Adrenal gland (tissue), 9 donors: ENCODE measurements at regions not wholly inside any gene's neighbourhood (a gene's known extent, or its start where the extent isn't known, plus 50 kb on each side); places are given as distances from the start of the nearest gene placed in this dataset.
"Not testable (repeated sequence)": the region's sequence is repeated elsewhere in the genome, so short reads cannot be mapped to it uniquely, and the experiment has no call there.

ENCODE experiments used
- DNase-seq, 7 donors: peaks; one replicate each; pipeline ENCODE4 v3.0.0-alpha.2; 2019 to 2020
- H3K27ac ChIP-seq, 5 donors: fragments of 200-600 bp; sonication (generic) in 4 of 5; 1 replicate in 3 of 5; 2 replicates in 2 of 5; pipeline versions ENCODE4 v1.5.1 to v1.8.0; 2016 to 2020; ENCODE audit warnings: mild to moderate bottlenecking in 1 of 5
- H3K27me3 ChIP-seq: fragments of 200-600 bp; 2 replicates; pipeline ENCODE4 v1.8.0; 2021
- H3K36me3 ChIP-seq, 2 donors: fragments of 200-600 bp; replicated peaks in 1 of 2; 1 replicate in 1 of 2; 2 replicates in 1 of 2; pipeline versions ENCODE4 v1.5.1 to v1.8.0; 2018 to 2022
- H3K4me1 ChIP-seq, 2 donors: fragments of 200-600 bp; replicated peaks in 1 of 2; 1 replicate in 1 of 2; 2 replicates in 1 of 2; pipeline versions ENCODE4 v1.5.1 to v1.8.0; 2018 to 2021
- H3K4me3 ChIP-seq, 4 donors: fragments of 200-600 bp; sonication (generic) in 3 of 4; one replicate each; pipeline ENCODE4 v1.5.1; 2016 to 2018
- H3K9me3 ChIP-seq, 3 donors: fragments of 200-600 bp; sonication (generic) in 1 of 3; replicated peaks in 1 of 3; 1 replicate in 2 of 3; 2 replicates in 1 of 3; pipeline versions ENCODE4 v1.5.1 to v1.8.0; 2016 to 2021
- POLR2A ChIP-seq, 2 donors: fragments of 450-650 bp; IDR thresholded peaks; one replicate each; pipeline ENCODE4 v1.6.1; 2017; ENCODE audit warnings: antibody characterized with exemption in 2 of 2, mild to moderate bottlenecking in 2 of 2, moderate library complexity in 1 of 2
- WGBS, 4 donors: extraction: QIAGEN DNeasy Blood & Tissue Kit in 2 of 4; methylation state at CpG; one replicate each; pipeline versions ENCODE4 v1.1.5 to v1.1.7; 2013 to 2017; 5-methylcytosine and 5-hydroxymethylcytosine counted together
- intact Hi-C, 2 donors: fragments of 100-400 bp; cut with DNase I; formaldehyde crosslinking; loops; one replicate each; pipeline versions ENCODE4 v1.14.1 to v1.15.0; 2022 to 2023
- TF ChIP-seq, protein P1 (sequence below), 6 experiments: fragments of 450-650 bp in 4 of 6; fragments of 200-600 bp in 2 of 6; sonication (generic) in 1 of 6; IDR thresholded peaks; 1 replicate in 5 of 6; 2 replicates in 1 of 6; pipeline versions ENCODE4 v1.5.1 to v1.8.0; 2016 to 2021; ENCODE audit warnings: antibody characterized with exemption in 6 of 6, mild to moderate bottlenecking in 2 of 6, moderate library complexity in 1 of 6
- donor health status: healthy with polysubstance abuse.
- donor health status: Bipolar disorder and iron deficiency.
- donor health status: DM: yes; HTN: yes; CAD: no.
- donor health status: DM: no; HTN: no; CAD: no.
- donor health status: DM: no; HTN: no; CAD: no.

DNA sequence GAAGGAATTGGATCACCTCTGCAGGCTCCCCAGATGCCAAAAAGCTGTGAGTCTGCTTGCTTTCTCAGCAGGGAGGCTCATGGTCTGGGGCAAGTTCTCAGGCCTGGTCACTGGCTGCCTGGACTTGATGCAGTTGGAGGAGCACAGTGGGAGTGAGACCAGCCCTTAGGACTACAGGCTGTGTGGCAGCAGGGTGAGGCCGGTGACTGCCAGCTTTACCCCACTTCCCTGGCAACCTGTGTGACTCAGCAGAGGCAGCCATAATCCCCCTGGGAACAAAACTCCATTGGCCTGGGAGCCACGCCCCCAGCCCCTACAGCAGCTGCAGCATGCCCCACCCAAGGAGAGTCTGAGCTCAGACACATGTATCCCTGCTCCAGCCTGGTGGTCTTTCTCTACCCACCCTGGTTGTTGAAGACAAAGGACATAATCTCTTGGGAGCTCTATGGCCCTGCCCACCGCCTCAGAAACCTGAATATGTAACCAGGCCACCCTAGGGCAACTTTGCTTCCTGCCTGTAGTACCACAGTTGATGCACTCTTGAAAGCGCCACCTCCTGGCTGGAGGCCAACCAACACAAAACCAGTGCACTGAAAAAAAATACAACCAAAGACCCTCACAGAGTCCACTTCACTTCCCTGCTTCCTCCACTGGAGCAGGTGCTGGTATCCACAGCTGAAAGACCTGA is 106.8 kb upstream of the SPATS2L start:
- Histone ChIP-seq H3K27me3 (no peaks in the 10 kb centered on the region), H3K9me3 (no peaks in the 10 kb centered on the region), H3K4me1 (no peaks in the 10 kb centered on the region), H3K27ac (no peak overlapping the region), H3K4me3 (no peak overlapping the region), H3K36me3 (no peaks in the 10 kb centered on the region)
- intact Hi-C loops, result no loop called here
- TF ChIP-seq, protein P1, sequence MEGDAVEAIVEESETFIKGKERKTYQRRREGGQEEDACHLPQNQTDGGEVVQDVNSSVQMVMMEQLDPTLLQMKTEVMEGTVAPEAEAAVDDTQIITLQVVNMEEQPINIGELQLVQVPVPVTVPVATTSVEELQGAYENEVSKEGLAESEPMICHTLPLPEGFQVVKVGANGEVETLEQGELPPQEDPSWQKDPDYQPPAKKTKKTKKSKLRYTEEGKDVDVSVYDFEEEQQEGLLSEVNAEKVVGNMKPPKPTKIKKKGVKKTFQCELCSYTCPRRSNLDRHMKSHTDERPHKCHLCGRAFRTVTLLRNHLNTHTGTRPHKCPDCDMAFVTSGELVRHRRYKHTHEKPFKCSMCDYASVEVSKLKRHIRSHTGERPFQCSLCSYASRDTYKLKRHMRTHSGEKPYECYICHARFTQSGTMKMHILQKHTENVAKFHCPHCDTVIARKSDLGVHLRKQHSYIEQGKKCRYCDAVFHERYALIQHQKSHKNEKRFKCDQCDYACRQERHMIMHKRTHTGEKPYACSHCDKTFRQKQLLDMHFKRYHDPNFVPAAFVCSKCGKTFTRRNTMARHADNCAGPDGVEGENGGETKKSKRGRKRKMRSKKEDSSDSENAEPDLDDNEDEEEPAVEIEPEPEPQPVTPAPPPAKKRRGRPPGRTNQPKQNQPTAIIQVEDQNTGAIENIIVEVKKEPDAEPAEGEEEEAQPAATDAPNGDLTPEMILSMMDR (IDR thresholded peaks at IDR 0.05), result no peak
- TF ChIP-seq POLR2A (IDR thresholded peaks at IDR 0.05), result no peak
- no peak for DNase-seq
- WGBS, 4 donors, result 86 to 100% (median 91%) methylated on average over 2 to 4 of the region's 4 CpGs

DNA sequence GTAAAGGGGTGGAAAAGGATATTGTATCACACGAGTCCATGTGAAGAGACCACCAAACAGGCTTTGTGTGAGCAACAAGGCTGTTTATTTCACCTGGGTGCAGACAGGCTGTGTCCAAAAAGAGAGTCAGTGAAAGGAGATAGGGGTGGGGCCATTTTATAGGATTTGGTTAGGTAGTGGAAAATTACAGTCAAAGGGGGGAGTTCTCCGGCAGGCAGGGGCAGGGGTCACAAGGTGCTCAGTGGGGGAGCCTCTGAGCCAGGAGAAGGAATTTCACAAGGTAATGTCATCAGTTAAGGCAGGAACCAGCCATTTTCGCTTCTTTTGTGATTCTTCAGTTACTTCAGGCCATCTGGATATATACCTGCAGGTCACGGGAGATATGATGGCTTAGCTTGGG is 104.7 kb upstream of the SPATS2L start:
- H3K9me3 ChIP-seq, H3K4me1 ChIP-seq, DNase-seq, H3K27ac ChIP-seq, H3K36me3 ChIP-seq, H3K27me3 ChIP-seq, intact Hi-C loops, H3K4me3 ChIP-seq: not testable (repeated sequence)
- WGBS, 4 donors, result 79 to 92% (median 86%) methylated on average over 4 of the region's 4 CpGs

DNA sequence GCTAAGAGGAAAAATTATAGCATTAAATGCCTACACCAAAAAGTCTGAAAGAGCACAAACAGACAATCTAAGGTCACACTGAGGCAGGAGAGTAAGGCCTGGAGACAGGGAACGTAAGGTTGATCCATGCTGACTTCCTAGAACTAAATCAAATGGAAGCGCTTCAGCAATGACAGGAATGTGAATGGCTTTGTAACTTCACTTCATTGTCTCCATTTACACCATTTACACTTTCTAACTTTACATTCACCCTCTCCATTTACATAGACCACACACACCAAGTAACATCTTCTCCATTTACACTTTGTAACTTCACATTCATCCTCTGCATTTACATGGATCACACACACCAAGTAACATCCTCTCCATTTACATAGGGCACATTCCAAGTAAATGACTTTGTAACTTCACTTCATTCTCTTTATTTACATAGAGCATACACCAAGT is 103.1 kb upstream of the SPATS2L start:
- 85 to 94% (median 90%) methylated on average over 2 of the region's 2 CpGs for WGBS, 4 donors
- H3K27me3 ChIP-seq, result no peaks in the 10 kb centered on the region
- no peak for TF ChIP-seq POLR2A (IDR thresholded peaks at IDR 0.05)
- TF ChIP-seq, protein P1 (IDR thresholded peaks at IDR 0.05), result no peak
- intact Hi-C loops, result no loop called here
- H3K4me1 ChIP-seq, result no peaks in the 10 kb centered on the region
- no peak for DNase-seq
- no peak overlapping the region for H3K27ac ChIP-seq
- H3K4me3 ChIP-seq, result no peak overlapping the region
- no peaks in the 10 kb centered on the region for H3K36me3 ChIP-seq
- H3K9me3 ChIP-seq, result no peaks in the 10 kb centered on the region

- TF ChIP-seq, protein P1 (IDR thresholded peaks at IDR 0.05), result no peak
- no peak for TF ChIP-seq POLR2A (IDR thresholded peaks at IDR 0.05)
Observed at GRCh38 chr2:200208041-200208440, 98.5 kb upstream of the SPATS2L start.

GRCh38 chr2:200209030-200209429 is 97.5 kb upstream of the SPATS2L start:
- WGBS, 4 donors, result 86 to 91% (median 88%) methylated on average over 21 to 22 of the region's 22 CpGs

More at GRCh38 chr2:200208041-200208440, 98.5 kb upstream of the SPATS2L start:
- Histone ChIP-seq H3K27ac (no peak overlapping the region), H3K27me3 (no peaks in the 10 kb centered on the region), H3K9me3 (no peaks in the 10 kb centered on the region), H3K4me1 (no peaks in the 10 kb centered on the region), H3K4me3 (no peak overlapping the region), H3K36me3 (no peaks in the 10 kb centered on the region)
- WGBS, 4 donors, result 62 to 67% (median 66%) methylated on average over 3 of the region's 3 CpGs
- intact Hi-C loops, result no loop called here
- no peak for DNase-seq

More at GRCh38 chr2:200209030-200209429, 97.5 kb upstream of the SPATS2L start:
- H3K36me3 ChIP-seq, result no peaks in the 10 kb centered on the region
- intact Hi-C loops, result no loop called here
- no peaks in the 10 kb centered on the region for H3K27me3 ChIP-seq
- no peak overlapping the region for H3K4me3 ChIP-seq
- no peaks in the 10 kb centered on the region for H3K9me3 ChIP-seq
- no peaks in the 10 kb centered on the region for H3K4me1 ChIP-seq
- no peak overlapping the region for H3K27ac ChIP-seq
- TF ChIP-seq, protein P1 (IDR thresholded peaks at IDR 0.05), result no peak
- TF ChIP-seq POLR2A (IDR thresholded peaks at IDR 0.05), result no peak
- DNase-seq, result no peak
